ENCODE measurements at regions not wholly inside any gene's neighbourhood (a gene's known extent, or its start where the extent isn't known, plus 50 kb on each side); places are given as distances from the start of the nearest gene placed in this dataset.

DNA sequence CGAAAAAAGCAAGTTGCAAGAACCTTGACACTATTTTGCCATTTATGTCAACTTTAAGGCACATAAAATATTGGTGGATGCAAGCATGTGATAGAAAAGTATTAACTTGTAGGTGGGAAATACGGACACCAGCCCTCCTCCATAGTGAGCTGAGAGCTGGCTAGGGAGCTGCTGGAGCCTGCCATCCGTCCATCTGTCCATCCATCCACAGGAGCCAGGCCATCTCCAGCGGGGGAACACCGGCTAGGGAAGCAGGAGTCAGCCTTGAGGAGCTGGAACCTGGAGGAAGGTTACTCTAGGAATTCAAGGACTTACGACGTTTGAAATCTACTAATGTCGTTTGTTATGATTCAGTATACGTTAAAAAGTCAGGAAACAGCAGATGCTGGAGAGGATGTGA is 120.7 kb upstream of the C14orf180 start:
- Histone ChIP-seq H3K9me3 (ENCODE audit: control insufficient read depth, insufficient read depth, low read length) (no peaks in the 10 kb centered on the region), H3K4me3 (ENCODE audit: low read length) (no peak overlapping the region), H3K4me1 (ENCODE audit: control insufficient read depth, insufficient read depth, low read length) (no peaks in the 10 kb centered on the region; the same call in 1 of the 2 replicates), H3K27ac (ENCODE audit: low read length) (no peak overlapping the region), H3K36me3 (ENCODE audit: control insufficient read depth, insufficient read depth, low read length) (no peaks in the 10 kb centered on the region), H3K27me3 (ENCODE audit: control insufficient read depth, insufficient read depth, low read length) (peaks cover 5% of the 10 kb centered on the region)
- no CpG with 5 or more reads among the region's 9 CpGs for WGBS (ENCODE audit: insufficient coverage, insufficient read length)
- no peak for DNase-seq (ENCODE audit: low read depth, low spot score)

DNA sequence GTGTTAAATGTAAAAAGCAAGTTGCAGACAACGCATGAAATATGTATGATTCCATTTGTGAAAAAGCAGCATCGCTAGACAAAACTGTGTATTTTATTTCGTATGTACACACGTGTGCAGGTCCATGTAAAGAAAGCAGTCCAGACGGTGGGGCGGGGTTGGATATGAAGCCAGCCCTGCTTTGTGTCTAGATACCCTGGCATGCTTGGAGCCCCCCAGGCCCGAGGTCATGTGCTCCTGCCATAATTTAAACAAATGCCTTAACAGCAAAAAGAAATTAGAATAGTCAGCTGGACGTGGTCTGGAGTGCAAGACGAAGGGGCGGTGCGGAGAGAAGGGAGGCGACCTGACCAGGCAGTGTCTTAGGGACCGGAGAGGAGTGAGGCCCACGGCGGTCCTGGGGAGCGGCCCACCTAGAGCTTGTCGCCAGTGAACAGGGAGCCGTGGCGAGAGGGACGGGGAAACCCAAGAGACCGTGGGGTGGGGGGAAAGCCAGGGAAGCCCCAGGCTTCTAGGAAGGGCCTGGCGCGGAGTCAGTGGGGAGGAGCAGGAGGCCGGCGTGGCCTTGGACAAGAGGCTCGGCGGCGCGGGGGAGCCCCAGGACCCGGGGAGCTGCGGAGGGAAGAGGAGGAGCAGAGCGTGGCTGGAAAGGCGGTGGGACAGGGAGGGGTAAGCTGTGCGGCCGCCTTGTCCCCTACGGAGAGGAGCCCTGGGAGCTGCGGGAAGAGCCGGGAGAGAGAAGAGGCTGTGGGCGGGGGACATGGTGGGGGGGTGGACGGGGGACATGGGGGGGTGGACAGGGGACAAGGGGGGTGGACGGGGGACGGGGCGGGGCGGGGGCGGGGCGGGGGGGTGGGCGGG is 118.5 kb upstream of the C14orf180 start:
- H3K4me1 ChIP-seq (ENCODE audit: control insufficient read depth, insufficient read depth, low read length): no peaks in the 10 kb centered on the region; the same call in 1 of the 2 replicates
- DNase-seq (ENCODE audit: low read depth, low spot score): no peak
- H3K27ac ChIP-seq (ENCODE audit: low read length): no peak overlapping the region
- WGBS (ENCODE audit: insufficient coverage, insufficient read length): no CpG with 5 or more reads among the region's 47 CpGs
- peak overlapping the region; percentile 10; the same call in 1 of the 2 replicates for H3K4me3 ChIP-seq (ENCODE audit: low read length)
- H3K9me3 ChIP-seq (ENCODE audit: control insufficient read depth, insufficient read depth, low read length): no peaks in the 10 kb centered on the region
- H3K36me3 ChIP-seq (ENCODE audit: control insufficient read depth, insufficient read depth, low read length): no peaks in the 10 kb centered on the region
- peaks cover 5% of the 10 kb centered on the region for H3K27me3 ChIP-seq (ENCODE audit: control insufficient read depth, insufficient read depth, low read length)

DNA sequence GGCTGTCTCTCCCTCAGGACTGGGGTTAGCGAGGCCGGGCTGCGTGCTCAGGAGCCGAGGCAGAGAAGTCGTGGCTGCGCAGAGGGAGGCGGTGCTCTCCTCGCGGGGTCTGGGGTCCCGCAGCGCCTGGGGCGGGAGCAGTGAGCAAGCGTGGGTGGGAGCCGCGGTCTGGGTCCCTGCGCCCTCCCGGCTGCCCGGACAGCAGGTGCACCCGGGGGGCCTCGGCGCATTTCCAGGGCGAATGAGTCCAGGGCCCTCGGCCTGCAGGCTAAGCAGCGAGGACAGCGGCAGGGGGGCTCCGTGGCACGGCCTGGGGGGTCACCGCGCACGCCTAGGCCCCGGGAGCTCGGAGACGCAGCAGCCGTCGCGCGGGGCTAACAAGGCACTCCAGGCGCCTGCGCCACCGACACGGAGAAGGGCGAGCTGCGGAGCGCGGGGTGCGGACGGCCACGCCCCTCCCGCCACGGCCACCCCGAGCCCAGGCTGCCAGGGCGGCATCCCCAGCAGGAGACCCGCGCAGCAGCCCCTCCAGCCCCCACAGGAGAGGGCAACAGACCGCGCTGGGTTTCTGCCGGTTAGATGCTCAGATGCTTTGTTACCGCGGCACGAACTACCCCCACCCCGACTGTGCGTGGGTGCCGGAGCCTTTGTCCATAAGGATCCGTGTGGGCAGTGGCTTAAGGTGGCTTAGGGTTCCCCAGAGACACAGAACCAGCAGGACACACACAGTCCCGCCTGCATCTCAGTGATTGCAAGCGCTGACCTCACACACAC is 117.7 kb upstream of the C14orf180 start:
- DNase-seq (ENCODE audit: low read depth, low spot score): no peak
- Histone ChIP-seq H3K4me3 (ENCODE audit: low read length) (peak overlapping the region; percentile 27; the same call in 1 of the 2 replicates), H3K27me3 (ENCODE audit: control insufficient read depth, insufficient read depth, low read length) (peaks cover 5% of the 10 kb centered on the region)

DNA sequence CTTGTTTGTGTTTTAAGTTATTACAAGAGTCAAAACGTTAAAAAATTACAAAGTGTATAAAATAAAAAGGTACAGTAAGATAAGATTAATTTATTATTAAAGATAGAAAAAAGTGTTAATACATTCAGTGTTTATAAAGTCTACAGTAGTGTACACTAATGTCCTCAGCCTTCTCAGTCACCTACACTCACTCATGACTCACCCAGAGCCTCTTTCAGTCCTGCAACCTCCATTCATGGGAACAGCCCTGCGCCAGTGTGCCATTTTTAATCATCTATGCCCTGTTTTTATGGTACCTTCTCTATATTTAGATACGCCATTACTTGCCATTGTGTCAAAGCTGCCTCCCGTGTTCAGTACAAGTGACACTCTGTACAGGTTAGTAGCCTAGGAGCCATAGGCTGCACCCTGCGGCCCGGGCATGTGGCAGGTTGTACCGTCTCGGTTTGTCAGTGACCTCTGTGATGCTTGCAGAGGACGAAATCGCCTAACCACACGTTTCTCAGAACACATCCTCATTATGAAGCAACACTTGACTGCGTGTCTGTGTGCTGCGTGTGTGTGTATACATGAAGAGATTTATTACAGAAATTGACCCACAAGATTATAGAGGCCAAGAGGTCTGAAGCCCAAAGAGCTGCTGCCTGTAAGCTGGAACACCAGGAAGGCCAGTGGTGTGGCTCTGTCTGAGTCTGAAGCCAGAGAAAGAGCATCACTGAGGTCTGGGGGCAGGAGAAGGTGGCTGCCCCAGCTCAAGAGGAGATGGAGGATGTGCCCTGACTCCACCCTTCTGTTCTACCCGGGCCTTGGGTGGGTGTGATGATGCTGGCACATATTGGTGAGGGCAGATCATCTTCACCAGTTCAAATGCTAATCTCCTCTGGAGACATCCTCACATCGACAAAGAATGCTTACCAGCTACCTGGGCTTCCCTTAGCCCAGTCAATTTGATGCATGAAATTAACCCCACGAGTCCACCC is 116.6 kb upstream of the C14orf180 start:
- no peak overlapping the region for H3K4me3 ChIP-seq (ENCODE audit: low read length)

More for the DNA sequence above, 117.7 kb upstream of the C14orf180 start:
- no peaks in the 10 kb centered on the region for H3K36me3 ChIP-seq (ENCODE audit: control insufficient read depth, insufficient read depth, low read length)
- no CpG with 5 or more reads among the region's 66 CpGs for WGBS (ENCODE audit: insufficient coverage, insufficient read length)
- no peaks in the 10 kb centered on the region; the same call in 1 of the 2 replicates for H3K4me1 ChIP-seq (ENCODE audit: control insufficient read depth, insufficient read depth, low read length)
- H3K9me3 ChIP-seq (ENCODE audit: control insufficient read depth, insufficient read depth, low read length): no peaks in the 10 kb centered on the region
- no peak overlapping the region for H3K27ac ChIP-seq (ENCODE audit: low read length)

DNA sequence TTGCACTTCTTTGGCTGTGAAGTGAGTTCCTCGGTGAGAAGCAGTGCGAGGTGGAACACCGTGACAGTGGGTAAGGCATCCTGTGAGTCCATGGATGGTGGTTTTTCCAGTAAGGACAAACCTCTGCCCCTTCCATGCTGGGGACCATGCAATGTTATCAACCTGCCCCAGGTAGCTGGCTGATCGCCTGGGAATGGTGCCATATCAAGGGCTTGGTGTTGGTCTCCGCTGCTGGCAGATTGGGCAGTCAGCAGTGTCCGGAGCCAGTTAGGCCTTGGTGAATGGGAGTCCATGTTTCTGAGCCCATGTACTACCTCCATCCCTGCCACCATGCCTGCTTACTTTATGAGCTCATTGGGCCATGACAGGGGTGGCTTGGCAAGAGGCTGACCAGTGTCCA is 114.7 kb upstream of the C14orf180 start:
- H3K4me3 ChIP-seq (ENCODE audit: low read length): no peak overlapping the region
- no peak overlapping the region for H3K27ac ChIP-seq (ENCODE audit: low read length)
- no peak for DNase-seq (ENCODE audit: low read depth, low spot score)
- peaks cover 5% of the 10 kb centered on the region for H3K27me3 ChIP-seq (ENCODE audit: control insufficient read depth, insufficient read depth, low read length)
- no peaks in the 10 kb centered on the region; the same call in 1 of the 2 replicates for H3K4me1 ChIP-seq (ENCODE audit: control insufficient read depth, insufficient read depth, low read length)
- WGBS (ENCODE audit: insufficient coverage, insufficient read length): no CpG with 5 or more reads among the region's 6 CpGs
- no peaks in the 10 kb centered on the region for H3K36me3 ChIP-seq (ENCODE audit: control insufficient read depth, insufficient read depth, low read length)
- no peaks in the 10 kb centered on the region for H3K9me3 ChIP-seq (ENCODE audit: control insufficient read depth, insufficient read depth, low read length)

More for the DNA sequence above, 116.6 kb upstream of the C14orf180 start:
- Histone ChIP-seq H3K27ac (ENCODE audit: low read length) (no peak overlapping the region), H3K27me3 (ENCODE audit: control insufficient read depth, insufficient read depth, low read length) (peaks cover 5% of the 10 kb centered on the region), H3K36me3 (ENCODE audit: control insufficient read depth, insufficient read depth, low read length) (no peaks in the 10 kb centered on the region), H3K4me1 (ENCODE audit: control insufficient read depth, insufficient read depth, low read length) (no peaks in the 10 kb centered on the region; the same call in 1 of the 2 replicates), H3K9me3 (ENCODE audit: control insufficient read depth, insufficient read depth, low read length) (no peaks in the 10 kb centered on the region)
- no peak for DNase-seq (ENCODE audit: low read depth, low spot score)
- WGBS (ENCODE audit: insufficient coverage, insufficient read length): no CpG with 5 or more reads among the region's 16 CpGs

DNA sequence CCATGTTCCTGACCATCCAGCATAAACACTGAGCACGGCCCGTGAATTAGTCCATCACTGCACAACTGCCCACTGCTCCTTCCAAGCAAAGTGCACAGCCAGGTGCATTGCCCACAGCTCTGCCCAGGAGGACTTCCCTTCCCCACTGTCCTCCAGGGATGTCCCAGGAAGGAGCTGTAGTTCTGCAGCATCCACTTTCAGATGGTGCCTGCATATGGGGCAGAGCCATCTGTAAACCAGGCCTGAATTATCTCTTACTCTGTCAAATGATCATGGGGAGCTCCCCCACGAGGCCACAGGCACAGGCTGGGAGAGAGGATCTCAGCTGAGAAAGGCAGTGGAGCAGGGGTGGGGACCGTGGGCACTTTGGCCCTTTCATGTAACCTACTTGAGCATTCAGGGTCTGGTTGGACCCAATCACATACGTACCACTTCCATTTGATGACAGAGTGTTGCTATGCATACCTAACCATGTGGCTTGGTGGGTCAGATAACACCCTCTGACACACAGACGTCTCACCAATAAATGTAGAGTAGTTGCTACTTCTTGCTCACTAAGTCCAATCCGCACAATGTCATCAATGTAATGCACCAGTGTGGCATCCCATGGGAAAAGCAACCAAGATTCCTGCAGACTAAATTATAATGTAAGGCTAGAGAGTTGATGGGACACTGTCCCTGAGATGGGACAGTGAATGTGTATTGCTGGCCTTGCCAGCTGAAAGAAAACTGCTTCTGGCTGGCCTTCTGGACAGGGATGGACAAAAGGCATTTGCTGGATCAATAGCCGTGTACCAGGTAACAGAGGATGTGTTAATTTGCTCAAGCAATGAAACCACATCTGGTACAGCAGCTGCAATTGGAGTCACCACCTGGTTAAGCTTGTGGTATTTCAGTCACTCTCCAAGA is 113.8 kb upstream of the C14orf180 start:
- Histone ChIP-seq H3K27ac (ENCODE audit: low read length) (no peak overlapping the region), H3K27me3 (ENCODE audit: control insufficient read depth, insufficient read depth, low read length) (peaks cover 5% of the 10 kb centered on the region), H3K4me1 (ENCODE audit: control insufficient read depth, insufficient read depth, low read length) (no peaks in the 10 kb centered on the region; the same call in 1 of the 2 replicates), H3K9me3 (ENCODE audit: control insufficient read depth, insufficient read depth, low read length) (no peaks in the 10 kb centered on the region), H3K36me3 (ENCODE audit: control insufficient read depth, insufficient read depth, low read length) (no peaks in the 10 kb centered on the region), H3K4me3 (ENCODE audit: low read length) (no peak overlapping the region)
- no CpG with 5 or more reads among the region's 8 CpGs for WGBS (ENCODE audit: insufficient coverage, insufficient read length)
- no peak for DNase-seq (ENCODE audit: low read depth, low spot score)

DNA sequence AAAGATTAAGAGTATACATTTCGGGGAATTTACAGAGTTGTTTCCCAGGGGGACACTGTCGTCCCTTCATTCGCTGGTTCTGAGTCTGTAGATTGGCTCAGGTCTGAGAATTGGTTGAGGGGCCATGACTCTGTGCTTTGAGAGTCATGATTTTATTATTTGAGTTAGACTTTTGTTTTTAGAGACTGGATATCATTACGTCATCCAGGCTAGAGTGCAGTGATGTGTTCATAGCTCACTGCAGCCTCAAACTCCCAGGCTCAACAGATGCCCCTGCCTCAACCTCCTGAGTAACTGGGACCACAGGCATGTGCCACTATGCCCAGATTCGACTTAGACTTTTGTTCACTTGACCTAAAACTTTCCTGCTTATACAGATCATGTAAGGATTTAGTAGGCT is 112.3 kb upstream of the C14orf180 start:
- H3K9me3 ChIP-seq (ENCODE audit: control insufficient read depth, insufficient read depth, low read length): no peaks in the 10 kb centered on the region
- H3K27ac ChIP-seq (ENCODE audit: low read length): no peak overlapping the region

DNA sequence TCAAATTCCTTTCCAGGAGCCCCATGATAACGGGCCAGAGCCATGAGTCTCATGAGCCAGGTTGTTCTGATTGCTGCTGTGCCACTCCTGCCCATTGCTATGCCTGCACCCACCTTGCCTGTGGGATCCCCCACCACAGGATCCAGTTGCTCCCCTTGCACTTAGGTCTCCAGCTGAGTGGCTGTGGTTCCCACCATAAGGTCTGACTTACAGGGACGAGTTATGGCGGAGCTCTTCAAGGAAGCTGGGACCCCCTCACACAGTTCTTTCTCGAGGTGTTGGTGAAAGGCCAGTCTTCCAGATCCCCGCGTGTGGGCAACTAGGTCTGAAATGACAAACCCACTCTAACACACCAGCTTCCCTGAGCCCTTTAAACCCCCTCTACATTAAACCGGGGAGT is 111.9 kb upstream of the C14orf180 start:
- H3K4me3 ChIP-seq (ENCODE audit: low read length): no peak overlapping the region
- no peak overlapping the region for H3K27ac ChIP-seq (ENCODE audit: low read length)
- DNase-seq (ENCODE audit: low read depth, low spot score): no peak
- no peaks in the 10 kb centered on the region for H3K9me3 ChIP-seq (ENCODE audit: control insufficient read depth, insufficient read depth, low read length)
- peaks cover 2% of the 10 kb centered on the region; the same call in 1 of the 2 replicates for H3K27me3 ChIP-seq (ENCODE audit: control insufficient read depth, insufficient read depth, low read length)
- WGBS (ENCODE audit: insufficient coverage, insufficient read length): no CpG with 5 or more reads among the region's 7 CpGs
- no peaks in the 10 kb centered on the region for H3K36me3 ChIP-seq (ENCODE audit: control insufficient read depth, insufficient read depth, low read length)
- no peaks in the 10 kb centered on the region for H3K4me1 ChIP-seq (ENCODE audit: control insufficient read depth, insufficient read depth, low read length)

More for the DNA sequence above, 112.3 kb upstream of the C14orf180 start:
- no peak for DNase-seq (ENCODE audit: low read depth, low spot score)
- WGBS (ENCODE audit: insufficient coverage, insufficient read length): no CpG with 5 or more reads among the region's 5 CpGs
- no peaks in the 10 kb centered on the region for H3K4me1 ChIP-seq (ENCODE audit: control insufficient read depth, insufficient read depth, low read length)
- H3K4me3 ChIP-seq (ENCODE audit: low read length): no peak overlapping the region
- H3K27me3 ChIP-seq (ENCODE audit: control insufficient read depth, insufficient read depth, low read length): peaks cover 3% of the 10 kb centered on the region
- H3K36me3 ChIP-seq (ENCODE audit: control insufficient read depth, insufficient read depth, low read length): no peaks in the 10 kb centered on the region

DNA sequence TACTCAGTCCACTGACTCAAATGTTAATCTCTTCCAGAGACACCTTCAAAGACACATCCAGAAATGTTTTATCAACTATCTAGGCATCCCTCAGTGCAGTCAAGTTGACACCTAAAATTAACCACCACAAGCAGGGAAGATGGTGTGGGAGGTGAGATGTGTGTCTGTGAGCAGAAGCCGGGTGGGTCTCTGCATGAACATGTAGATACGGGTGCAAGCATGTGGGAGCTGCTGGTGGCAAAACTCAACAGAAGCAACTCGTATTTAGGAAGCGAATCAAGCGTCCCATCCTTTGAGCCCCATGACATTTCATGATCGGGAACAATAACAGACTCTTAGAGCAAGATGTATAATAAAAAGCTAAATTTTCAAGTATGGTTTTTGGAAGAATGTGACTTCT is 110.0 kb upstream of the C14orf180 start:
- Histone ChIP-seq H3K36me3 (ENCODE audit: control insufficient read depth, insufficient read depth, low read length) (no peaks in the 10 kb centered on the region), H3K27ac (ENCODE audit: low read length) (no peak overlapping the region), H3K9me3 (ENCODE audit: control insufficient read depth, insufficient read depth, low read length) (no peaks in the 10 kb centered on the region), H3K4me3 (ENCODE audit: low read length) (no peak overlapping the region), H3K27me3 (ENCODE audit: control insufficient read depth, insufficient read depth, low read length) (no peaks in the 10 kb centered on the region; the same call in 1 of the 2 replicates), H3K4me1 (ENCODE audit: control insufficient read depth, insufficient read depth, low read length) (0 out of 2 replicates have a peak, but pooled peaks cover 1% of the 10 kb centered on the region)
- DNase-seq (ENCODE audit: low read depth, low spot score): no peak
- WGBS (ENCODE audit: insufficient coverage, insufficient read length): no CpG with 5 or more reads among the region's 6 CpGs

All from iPS DF 6.9 (cell line).